ENCODE measurements at regions not wholly inside any gene's neighbourhood (a gene's known extent, or its start where the extent isn't known, plus 50 kb on each side); places are given as distances from the start of the nearest gene placed in this dataset.

DNA sequence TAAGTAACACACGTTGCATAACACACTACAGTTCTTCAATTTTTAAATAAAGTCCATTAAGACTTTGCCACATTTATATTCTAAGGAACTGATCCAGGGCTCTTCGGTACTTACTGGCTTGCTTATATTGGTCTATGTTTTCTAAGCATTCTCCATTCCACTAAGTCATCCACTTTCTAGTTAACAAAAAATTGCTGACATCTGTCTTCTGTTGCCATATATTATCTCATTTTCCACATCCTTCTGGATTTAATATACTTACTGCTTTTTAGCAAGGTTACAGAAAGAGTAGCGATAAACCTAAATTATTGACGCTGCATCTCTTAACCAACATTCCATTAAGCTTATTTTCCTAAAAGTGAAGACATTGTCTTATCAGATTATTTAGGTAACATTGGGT, 238.4 kb upstream of the LRIG3 start:
- Histone ChIP-seq H3T11ph (ENCODE audit: low read length) (no peak overlapping the region), H4K5ac (ENCODE audit: insufficient read length, low read depth, low read length) (no peak overlapping the region), H4K91ac (ENCODE audit: insufficient read length, low read depth, low read length) (no peak overlapping the region), H3K23ac (ENCODE audit: insufficient read length, low read depth, low read length) (no peak overlapping the region), H2BK12ac (ENCODE audit: insufficient read length, low read depth, low read length) (no peak overlapping the region), H2BK15ac (ENCODE audit: low read depth, low read length) (no peak overlapping the region), H3K9me3 (ENCODE audit: control insufficient read depth, low read depth, low read length) (no peaks in the 10 kb centered on the region), H3K9ac (ENCODE audit: extremely low read depth, insufficient read length, low read length) (no peak overlapping the region), H4K20me1 (ENCODE audit: control insufficient read depth, insufficient read depth, insufficient read length) (no peaks in the 10 kb centered on the region), H2AFZ (ENCODE audit: low read length) (no peak overlapping the region), H3K18ac (ENCODE audit: insufficient read length, low read depth, low read length) (no peak overlapping the region), H3K4me1 (ENCODE audit: insufficient read depth, low read length) (no peaks in the 10 kb centered on the region), H3K56ac (ENCODE audit: insufficient read length, low read depth, low read length) (no peak overlapping the region), H3K27ac (ENCODE audit: insufficient read length, low read depth, low read length) (no peak overlapping the region), H3K4me2 (ENCODE audit: insufficient read depth, insufficient read length, low read length) (no peak overlapping the region), H3K23me2 (ENCODE audit: insufficient read length, low read depth, low read length, poor library complexity, severe bottlenecking) (no peaks in the 10 kb centered on the region), H2AK5ac (ENCODE audit: insufficient read length, low read length) (no peak overlapping the region), H3K14ac (ENCODE audit: insufficient read depth, low read length) (no peak overlapping the region), H2BK5ac (ENCODE audit: insufficient read length, low read length) (no peak overlapping the region), H4K8ac (replicated peaks; ENCODE audit: insufficient read length, low read depth, low read length) (no peak overlapping the region), H3K79me2 (ENCODE audit: insufficient read depth, low read length) (no peaks in the 10 kb centered on the region), H3K27me3 (ENCODE audit: insufficient read depth, low read length) (no peaks in the 10 kb centered on the region), H2BK20ac (ENCODE audit: low read depth, low read length, poor library complexity, severe bottlenecking) (no peak overlapping the region), H2BK120ac (ENCODE audit: low read depth, low read length, poor library complexity, severe bottlenecking) (no peak overlapping the region), H3K4ac (ENCODE audit: low read depth, low read length) (no peak overlapping the region), H3K79me1 (ENCODE audit: insufficient read depth, low read depth, low read length, poor library complexity, severe bottlenecking) (no peaks in the 10 kb centered on the region)
- Mint-ChIP-seq H3K4me1 (peaks cover 4 to 5% of the 10 kb centered on the region in 2 experiments; a peak in 3 of 4 replicates), H3K4me3 (no peak overlapping the region), H3K36me3 (ENCODE audit: insufficient read depth in 1 of 3, low read depth in 3 of 3) (peaks cover 0 to 8% (median 2%) of the 10 kb centered on the region in 3 experiments; a peak in 4 of 7 replicates), H3K9me3 (peaks cover 7 to 14% of the 10 kb centered on the region in 2 experiments), H3K27ac (no peak overlapping the region), H3K27me3 (ENCODE audit: low read depth) (no peaks in the 10 kb centered on the region)
- no peak for DNase-seq
- TF ChIP-seq, protein P1, sequence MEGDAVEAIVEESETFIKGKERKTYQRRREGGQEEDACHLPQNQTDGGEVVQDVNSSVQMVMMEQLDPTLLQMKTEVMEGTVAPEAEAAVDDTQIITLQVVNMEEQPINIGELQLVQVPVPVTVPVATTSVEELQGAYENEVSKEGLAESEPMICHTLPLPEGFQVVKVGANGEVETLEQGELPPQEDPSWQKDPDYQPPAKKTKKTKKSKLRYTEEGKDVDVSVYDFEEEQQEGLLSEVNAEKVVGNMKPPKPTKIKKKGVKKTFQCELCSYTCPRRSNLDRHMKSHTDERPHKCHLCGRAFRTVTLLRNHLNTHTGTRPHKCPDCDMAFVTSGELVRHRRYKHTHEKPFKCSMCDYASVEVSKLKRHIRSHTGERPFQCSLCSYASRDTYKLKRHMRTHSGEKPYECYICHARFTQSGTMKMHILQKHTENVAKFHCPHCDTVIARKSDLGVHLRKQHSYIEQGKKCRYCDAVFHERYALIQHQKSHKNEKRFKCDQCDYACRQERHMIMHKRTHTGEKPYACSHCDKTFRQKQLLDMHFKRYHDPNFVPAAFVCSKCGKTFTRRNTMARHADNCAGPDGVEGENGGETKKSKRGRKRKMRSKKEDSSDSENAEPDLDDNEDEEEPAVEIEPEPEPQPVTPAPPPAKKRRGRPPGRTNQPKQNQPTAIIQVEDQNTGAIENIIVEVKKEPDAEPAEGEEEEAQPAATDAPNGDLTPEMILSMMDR (conservative IDR thresholded peaks at IDR 0.05): no peak
- no CpG with 5 or more reads among the region's 4 CpGs for WGBS (ENCODE audit: extremely low coverage, insufficient read length, low lambda C conversion rate)
